KMS-11 (cell line): ENCODE measurements at regions not wholly inside any gene's neighbourhood (a gene's known extent, or its start where the extent isn't known, plus 50 kb on each side); places are given as distances from the start of the nearest gene placed in this dataset.

ENCODE experiments used
- H2AFZ ChIP-seq: fragments of 200-600 bp; sonication (generic); 2 replicates; pipeline ENCODE4 v1.6.1; 2016; ENCODE audit warnings: antibody characterized with exemption, mixed run types, low read depth
- H3K27ac ChIP-seq: fragments of 200-600 bp; sonication (generic); 2 replicates; pipeline ENCODE4 v1.6.1; 2016; ENCODE audit warnings: mild to moderate bottlenecking, mixed run types
- H3K27me3 ChIP-seq: fragments of 200-600 bp; sonication (generic); 2 replicates; pipeline ENCODE4 v1.6.1; 2017; ENCODE audit warnings: mild to moderate bottlenecking, low read depth, mixed run types, moderate library complexity; ENCODE audit not compliant: insufficient read depth
- H3K36me3 ChIP-seq: fragments of 200-600 bp; sonication (generic); 2 replicates; pipeline ENCODE4 v1.6.1; 2017; ENCODE audit warnings: mild to moderate bottlenecking, mixed run types; ENCODE audit not compliant: insufficient read depth
- H3K4me1 ChIP-seq: fragments of 200-600 bp; sonication (generic); 2 replicates; pipeline ENCODE4 v1.6.1; 2016; ENCODE audit warnings: mild to moderate bottlenecking, low read depth, mixed run types; ENCODE audit not compliant: poor library complexity, severe bottlenecking
- H3K4me2 ChIP-seq: fragments of 200-600 bp; sonication (generic); 2 replicates; pipeline ENCODE4 v1.7.0; 2016; ENCODE audit warnings: mild to moderate bottlenecking, mixed run types
- H3K4me3 ChIP-seq: fragments of 200-600 bp; sonication (generic); IDR thresholded peaks from 2 replicates; pipeline ENCODE4 v1.6.1; 2017; ENCODE audit warnings: low read depth, low read length, mixed read lengths; ENCODE audit not compliant: insufficient read depth
- H3K79me2 ChIP-seq: fragments of 200-600 bp; sonication (generic); 2 replicates; pipeline ENCODE4 v1.6.1; 2016; ENCODE audit warnings: low read depth, mixed run types; ENCODE audit not compliant: insufficient read depth
- H3K9ac ChIP-seq: fragments of 200-600 bp; sonication (generic); 2 replicates; pipeline ENCODE4 v1.6.1; 2016; ENCODE audit warnings: mild to moderate bottlenecking, mixed run types
- H4K20me1 ChIP-seq: fragments of 200-600 bp; sonication (generic); 2 replicates; pipeline ENCODE4 v1.6.1; 2016; ENCODE audit warnings: mild to moderate bottlenecking, mixed run types; ENCODE audit not compliant: insufficient read depth
- TF ChIP-seq, protein P1 (sequence below): fragments of 200-600 bp; sonication (generic); conservative IDR thresholded peaks from 2 replicates; pipeline ENCODE4 v1.6.1; 2017; ENCODE audit warnings: low read depth, mild to moderate bottlenecking, antibody characterized with exemption, low read length, moderate library complexity, mixed read lengths

DNA sequence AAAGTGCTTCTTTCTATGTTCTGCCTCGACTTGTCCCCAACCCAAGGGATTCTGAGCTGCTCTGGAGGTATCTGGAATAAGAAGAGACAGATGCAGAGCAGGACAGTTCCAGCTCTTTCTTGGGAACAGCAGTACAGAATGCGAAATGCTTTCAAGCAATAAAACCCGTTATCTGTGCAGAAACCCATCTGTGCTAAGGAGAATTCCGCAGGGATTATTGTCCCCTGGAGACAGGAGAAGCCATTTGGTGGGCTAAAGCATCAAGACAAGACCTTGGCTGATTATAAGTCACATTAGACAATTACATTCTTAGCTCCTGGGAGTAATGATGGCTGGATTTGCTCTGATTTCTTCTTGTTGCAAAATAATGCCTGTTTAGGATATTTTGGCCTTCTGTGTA, 185.4 kb upstream of the GLI2 start:
- Histone ChIP-seq H3K4me2 (no peak overlapping the region), H2AFZ (no peak overlapping the region), H4K20me1 (no peaks in the 10 kb centered on the region), H3K79me2 (no peaks in the 10 kb centered on the region), H3K36me3 (no peaks in the 10 kb centered on the region), H3K27ac (no peak overlapping the region), H3K9ac (no peak overlapping the region), H3K4me3 (no peak overlapping the region), H3K4me1 (no peaks in the 10 kb centered on the region), H3K27me3 (no peaks in the 10 kb centered on the region)
- TF ChIP-seq, protein P1, sequence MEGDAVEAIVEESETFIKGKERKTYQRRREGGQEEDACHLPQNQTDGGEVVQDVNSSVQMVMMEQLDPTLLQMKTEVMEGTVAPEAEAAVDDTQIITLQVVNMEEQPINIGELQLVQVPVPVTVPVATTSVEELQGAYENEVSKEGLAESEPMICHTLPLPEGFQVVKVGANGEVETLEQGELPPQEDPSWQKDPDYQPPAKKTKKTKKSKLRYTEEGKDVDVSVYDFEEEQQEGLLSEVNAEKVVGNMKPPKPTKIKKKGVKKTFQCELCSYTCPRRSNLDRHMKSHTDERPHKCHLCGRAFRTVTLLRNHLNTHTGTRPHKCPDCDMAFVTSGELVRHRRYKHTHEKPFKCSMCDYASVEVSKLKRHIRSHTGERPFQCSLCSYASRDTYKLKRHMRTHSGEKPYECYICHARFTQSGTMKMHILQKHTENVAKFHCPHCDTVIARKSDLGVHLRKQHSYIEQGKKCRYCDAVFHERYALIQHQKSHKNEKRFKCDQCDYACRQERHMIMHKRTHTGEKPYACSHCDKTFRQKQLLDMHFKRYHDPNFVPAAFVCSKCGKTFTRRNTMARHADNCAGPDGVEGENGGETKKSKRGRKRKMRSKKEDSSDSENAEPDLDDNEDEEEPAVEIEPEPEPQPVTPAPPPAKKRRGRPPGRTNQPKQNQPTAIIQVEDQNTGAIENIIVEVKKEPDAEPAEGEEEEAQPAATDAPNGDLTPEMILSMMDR = no peak

DNA sequence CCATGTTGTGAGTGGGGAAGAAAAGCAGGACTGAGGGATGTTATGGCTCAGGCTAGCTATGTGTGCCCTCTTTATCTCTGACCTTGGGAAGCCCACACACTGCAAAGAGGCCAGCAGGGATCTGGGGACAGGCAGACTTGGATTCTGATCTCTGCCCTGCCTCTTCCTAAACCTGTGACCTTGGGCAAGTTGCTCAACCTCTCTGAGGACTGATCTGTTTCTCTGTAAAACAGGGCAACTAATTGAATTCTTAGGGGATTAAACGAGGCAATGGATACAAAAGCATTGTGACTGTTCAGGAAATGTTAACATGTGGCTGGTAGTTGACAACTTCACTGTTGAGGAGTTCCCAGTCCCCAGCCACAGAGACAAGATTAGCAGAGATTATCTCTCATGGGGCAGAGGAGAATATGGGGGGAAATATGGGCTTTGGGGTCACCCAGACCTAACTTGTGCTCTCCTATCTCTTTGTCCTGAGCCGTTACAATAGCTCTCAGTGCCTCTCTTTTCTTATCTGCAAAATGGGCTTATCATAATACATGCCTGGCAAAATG, 184.7 kb upstream of the GLI2 start:
- H3K4me2 ChIP-seq = no peak overlapping the region
- H3K4me3 ChIP-seq = no peak overlapping the region
- no peaks in the 10 kb centered on the region for H3K36me3 ChIP-seq
- H3K79me2 ChIP-seq = no peaks in the 10 kb centered on the region
- H3K27ac ChIP-seq = no peak overlapping the region
- H3K27me3 ChIP-seq = no peaks in the 10 kb centered on the region
- H4K20me1 ChIP-seq = no peaks in the 10 kb centered on the region
- no peak overlapping the region for H2AFZ ChIP-seq
- no peak overlapping the region for H3K9ac ChIP-seq
- no peaks in the 10 kb centered on the region for H3K4me1 ChIP-seq
- TF ChIP-seq, protein P1 = no peak

DNA sequence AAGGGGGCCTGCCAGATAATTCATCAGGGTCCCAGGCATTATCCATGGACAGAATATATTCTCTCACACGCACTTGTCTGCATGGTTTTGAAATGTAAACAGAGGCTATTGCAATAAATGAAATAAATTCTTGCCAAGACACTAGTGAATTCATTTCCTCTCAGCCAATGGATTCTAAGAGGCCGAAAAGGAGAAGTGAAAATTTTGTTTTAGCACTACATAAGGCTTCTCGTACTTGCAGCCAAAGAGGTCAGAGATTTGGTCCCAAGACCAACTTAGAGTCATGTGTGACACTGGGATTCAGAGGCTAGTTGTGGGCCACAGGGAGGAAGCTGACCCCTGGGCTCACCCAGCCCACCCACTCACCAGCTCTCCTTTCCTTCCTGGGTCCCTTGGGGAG, 184.1 kb upstream of the GLI2 start:
- no peak overlapping the region for H2AFZ ChIP-seq
- H3K27me3 ChIP-seq = no peaks in the 10 kb centered on the region
- H4K20me1 ChIP-seq = no peaks in the 10 kb centered on the region
- H3K4me1 ChIP-seq = no peaks in the 10 kb centered on the region
- H3K4me2 ChIP-seq = no peak overlapping the region
- H3K79me2 ChIP-seq = no peaks in the 10 kb centered on the region
- TF ChIP-seq, protein P1 = no peak
- no peak overlapping the region for H3K27ac ChIP-seq
- no peak overlapping the region for H3K4me3 ChIP-seq
- H3K36me3 ChIP-seq = no peaks in the 10 kb centered on the region
- no peak overlapping the region for H3K9ac ChIP-seq

DNA sequence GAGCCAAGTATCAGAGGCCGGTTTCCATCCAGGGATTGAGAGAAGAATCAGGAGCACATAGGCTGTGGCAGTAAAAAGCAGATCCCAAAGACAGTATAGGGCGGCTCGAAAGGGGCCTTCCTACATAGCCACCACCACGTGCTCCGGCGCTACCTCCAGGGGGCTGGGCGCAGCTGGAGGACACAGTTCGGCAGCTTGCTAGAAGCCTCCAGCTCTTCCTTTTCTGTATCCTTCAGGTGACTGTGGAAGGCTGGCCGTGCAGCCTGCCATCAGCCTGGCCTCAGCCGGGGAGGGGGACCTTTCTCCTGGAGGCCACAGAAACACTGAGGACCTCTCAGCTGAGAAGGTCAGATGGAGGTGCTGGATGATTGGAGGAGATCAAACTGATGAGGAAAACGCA, 183.6 kb upstream of the GLI2 start:
- Histone ChIP-seq H3K27ac (no peak overlapping the region), H3K9ac (no peak overlapping the region), H3K27me3 (no peaks in the 10 kb centered on the region), H3K36me3 (no peaks in the 10 kb centered on the region), H3K4me3 (no peak overlapping the region), H3K79me2 (no peaks in the 10 kb centered on the region), H3K4me1 (no peaks in the 10 kb centered on the region), H2AFZ (no peak overlapping the region), H4K20me1 (no peaks in the 10 kb centered on the region), H3K4me2 (no peak overlapping the region)
- TF ChIP-seq, protein P1 = no peak
